Caki2 (cell line): ENCODE measurements at regions not wholly inside any gene's neighbourhood (a gene's known extent, or its start where the extent isn't known, plus 50 kb on each side); places are given as distances from the start of the nearest gene placed in this dataset.

Experiments used
- DNase-seq: peaks from one replicate; pipeline ENCODE4 v3.0.0-alpha.2; 2015; ENCODE audit warnings: low read depth
- in situ Hi-C: cut with HindIII; loops from 2 replicates; pipeline ENCODE4 v1.10.0; 2016; ENCODE audit warnings: low sequenced_read_pairs, low pct_unique_long_range_greater_than_20kb, mixed read lengths

DNA sequence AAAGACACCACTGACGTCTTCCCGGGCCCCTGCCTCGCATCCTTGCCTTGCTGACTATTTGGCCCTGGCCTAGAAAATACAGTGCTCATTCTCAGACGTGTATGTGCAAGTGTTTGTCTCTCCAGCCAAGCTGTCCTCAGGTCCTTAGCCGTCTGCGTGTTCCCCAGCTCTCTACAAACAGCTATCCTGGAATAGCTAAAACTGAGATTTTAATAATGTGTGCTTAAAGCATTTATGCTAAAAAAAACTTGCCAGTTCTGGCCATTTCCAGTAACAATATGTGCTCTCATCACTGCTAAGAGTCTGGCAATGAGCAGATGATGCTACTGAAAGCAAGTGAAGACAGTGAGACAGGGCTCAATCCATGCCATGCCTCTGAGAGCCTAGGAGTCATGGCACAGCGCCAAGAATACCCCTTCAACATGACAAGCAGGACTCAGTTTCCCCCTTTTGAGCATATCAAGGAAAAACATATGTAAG lies 55.7 kb downstream of the IRF2BP2 start:
- in situ Hi-C loops, result no loop called here
- no peak for DNase-seq

DNA sequence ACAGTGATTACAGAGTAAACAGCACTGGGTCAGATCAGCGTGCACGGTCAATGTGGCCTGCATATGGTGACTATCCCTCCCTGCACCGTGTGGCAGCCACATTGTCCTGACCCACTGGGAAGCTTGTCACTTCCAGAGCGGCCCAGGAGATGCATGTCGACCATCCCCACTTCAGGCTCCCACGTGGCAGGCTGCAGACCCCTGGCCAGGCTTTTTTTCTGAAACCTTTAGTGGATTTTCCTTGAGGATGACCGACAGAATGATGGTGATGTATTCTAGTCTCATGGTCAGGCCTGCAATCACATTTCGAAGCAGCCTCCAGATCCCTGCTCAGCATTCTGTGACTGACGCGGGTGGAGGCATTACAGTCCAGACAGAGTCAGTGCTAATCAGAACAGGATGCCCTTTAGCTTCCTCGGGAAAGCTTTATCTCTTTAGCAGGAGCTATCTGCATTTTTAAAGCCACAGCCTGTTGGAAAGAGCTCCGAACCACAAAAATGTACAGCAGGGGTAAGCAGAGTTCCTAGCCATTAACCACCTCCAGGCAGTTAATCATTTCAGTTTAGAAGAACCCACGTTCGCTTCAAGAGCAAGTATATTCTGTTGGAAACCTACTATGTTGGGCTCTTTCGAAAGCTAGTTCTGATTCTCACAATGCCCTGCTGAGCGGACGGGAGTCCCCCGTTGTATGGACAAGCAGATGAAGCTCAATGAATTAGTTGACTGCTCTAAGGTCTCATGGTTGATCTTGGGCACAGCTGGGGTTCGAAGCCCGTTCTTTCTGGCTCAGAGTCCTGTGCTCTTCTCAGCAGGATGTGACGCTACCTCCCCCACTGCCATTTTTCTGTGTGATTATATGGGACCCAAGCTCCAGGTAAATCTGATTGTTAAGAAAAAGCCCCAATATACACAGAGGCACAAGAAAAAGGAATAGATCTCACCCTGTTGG lies 56.5 kb downstream of the IRF2BP2 start:
- in situ Hi-C loops, result no loop called here
- DNase-seq, result no peak

DNA sequence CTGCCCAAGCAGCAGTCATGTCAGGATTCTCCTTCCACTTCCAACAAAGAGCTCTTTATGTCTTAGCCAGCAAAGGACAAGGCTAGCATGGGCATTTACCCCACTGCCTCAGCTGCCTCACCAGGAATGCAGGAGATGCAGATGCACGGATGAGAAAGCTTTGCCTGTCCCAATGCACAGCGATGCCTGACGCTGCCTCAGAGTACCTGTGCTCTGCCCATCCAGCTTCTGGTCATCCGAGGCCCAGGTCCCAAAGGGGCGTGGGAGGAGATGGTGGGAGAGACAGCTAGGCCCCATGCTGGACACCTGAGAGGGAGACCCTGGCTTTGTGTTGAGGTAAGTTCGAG lies 59.0 kb downstream of the IRF2BP2 start:
- in situ Hi-C loops, result no loop called here
- DNase-seq, result no peak

DNA sequence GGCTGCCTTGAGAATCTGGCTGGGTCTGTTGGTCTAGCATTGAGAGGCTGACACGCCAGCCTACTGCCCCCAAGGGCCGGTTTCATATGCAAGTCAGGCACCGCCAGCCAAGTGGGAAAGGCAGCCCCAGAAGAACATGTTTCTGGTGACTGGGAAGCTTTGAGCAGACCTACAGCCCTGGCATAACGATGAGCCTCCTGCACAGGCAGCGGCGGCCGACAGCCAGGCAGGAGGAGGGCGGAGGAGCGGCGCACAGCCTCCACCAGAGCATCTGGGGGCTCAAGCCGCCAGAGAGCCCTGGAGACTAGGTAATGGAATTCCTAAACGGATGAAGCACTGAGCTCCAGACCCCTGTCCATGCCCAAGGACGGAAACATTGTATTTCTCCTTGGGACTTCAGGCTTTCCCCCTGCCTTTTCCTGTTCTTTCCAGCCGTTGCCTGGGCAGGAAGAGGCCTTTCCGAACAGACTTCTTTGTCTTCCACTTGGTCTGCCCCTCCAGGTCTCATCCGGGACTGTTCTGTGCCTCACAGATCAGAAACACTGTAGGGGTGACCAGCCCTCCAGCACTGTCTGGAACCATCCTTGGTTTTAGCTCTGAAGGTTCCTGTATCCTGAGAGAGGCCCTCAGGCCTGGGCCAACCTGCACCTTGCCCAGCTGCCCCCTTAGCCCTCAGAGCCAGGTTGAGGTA lies 59.5 kb downstream of the IRF2BP2 start:
- in situ Hi-C loops, result no loop called here

DNA sequence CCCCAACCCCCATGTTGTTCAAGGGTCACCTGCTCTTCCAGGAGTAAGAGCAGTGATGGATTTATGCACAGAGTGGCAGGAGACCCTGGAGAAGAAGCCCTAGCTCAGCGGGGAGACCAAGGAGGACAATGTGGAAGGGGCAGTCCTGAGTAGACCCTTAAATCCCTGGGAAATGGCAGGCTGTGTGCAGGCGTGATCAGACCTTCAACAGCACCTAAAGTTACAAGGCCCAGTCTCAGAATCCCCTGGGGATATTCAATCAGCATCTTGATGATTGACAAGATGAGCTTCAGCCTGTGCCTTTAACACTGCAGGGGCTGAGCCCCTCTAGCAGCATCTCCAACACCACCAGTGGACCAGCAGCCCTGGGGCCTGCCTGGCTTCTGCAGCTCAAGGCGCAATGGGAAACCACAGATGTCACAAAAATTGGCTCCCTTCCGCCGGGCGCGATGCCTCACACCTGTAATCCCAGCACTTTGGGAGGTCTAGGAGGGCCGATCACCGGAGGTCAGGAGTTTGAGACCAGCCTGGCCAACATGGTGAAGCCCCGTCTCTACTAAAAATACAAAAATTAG lies 60.4 kb downstream of the IRF2BP2 start:
- in situ Hi-C loops, result no loop called here

More for the DNA sequence above, 59.5 kb downstream of the IRF2BP2 start:
- no peak for DNase-seq

DNA sequence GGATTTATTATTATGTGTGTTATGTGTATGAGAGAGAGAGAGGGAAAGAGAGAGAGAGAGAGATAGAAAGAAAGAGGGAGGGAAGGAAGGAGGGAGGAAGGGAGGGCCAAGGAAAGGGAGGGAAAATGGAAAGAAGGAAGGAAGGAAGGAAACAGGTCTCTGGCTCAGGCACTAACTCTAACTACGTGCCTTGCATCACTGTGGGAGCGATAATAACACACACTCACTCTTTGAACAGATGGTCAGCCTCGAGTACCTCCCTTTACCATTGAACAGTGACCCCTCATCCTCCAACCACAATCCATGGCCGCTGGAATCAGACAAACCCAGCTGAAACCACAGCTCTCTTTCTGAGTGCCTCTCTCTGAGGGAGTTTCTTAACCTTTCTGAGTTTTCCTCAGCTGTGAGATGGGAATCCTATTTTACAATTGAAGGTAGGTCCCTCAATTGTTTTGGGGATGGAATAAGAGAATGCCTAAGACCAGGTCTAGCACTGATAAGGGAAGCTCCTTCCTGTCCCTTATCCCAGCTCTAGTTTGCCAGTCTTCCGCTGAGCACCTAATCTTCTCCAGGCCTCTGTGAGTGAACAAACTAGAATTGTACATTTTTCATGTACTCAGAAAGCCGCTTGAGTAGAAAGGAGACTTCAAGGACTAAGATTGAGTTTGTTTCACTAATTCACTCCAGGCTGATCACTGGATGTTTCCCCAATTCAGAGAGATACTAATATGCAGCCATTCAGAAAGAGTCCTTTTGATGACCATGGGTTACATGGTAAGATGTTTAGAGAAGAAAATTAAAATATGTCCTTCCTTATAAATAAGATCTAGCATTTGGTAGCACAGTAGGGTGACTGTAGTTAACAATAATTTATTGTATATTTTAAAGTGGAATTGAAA lies 62.8 kb downstream of the IRF2BP2 start:
- in situ Hi-C loops, result no loop called here
- DNase-seq, result no peak

More for the DNA sequence above, 60.4 kb downstream of the IRF2BP2 start:
- no peak for DNase-seq

DNA sequence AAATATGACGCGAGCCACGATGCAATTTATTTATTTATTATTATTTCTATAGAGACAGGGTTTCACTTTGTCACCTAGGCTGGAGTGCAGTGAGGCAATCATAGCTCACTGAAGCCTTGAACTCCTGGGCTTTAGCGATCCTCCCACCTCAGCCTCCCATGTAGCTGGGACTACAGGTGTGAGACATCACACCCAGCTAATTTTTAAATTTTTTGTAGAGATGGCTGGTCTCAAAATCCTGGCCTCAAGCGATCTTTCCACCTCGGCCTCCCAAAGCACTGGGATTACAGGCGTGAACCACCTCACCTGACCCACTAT lies 63.6 kb downstream of the IRF2BP2 start:
- in situ Hi-C loops, result no loop called here

DNA sequence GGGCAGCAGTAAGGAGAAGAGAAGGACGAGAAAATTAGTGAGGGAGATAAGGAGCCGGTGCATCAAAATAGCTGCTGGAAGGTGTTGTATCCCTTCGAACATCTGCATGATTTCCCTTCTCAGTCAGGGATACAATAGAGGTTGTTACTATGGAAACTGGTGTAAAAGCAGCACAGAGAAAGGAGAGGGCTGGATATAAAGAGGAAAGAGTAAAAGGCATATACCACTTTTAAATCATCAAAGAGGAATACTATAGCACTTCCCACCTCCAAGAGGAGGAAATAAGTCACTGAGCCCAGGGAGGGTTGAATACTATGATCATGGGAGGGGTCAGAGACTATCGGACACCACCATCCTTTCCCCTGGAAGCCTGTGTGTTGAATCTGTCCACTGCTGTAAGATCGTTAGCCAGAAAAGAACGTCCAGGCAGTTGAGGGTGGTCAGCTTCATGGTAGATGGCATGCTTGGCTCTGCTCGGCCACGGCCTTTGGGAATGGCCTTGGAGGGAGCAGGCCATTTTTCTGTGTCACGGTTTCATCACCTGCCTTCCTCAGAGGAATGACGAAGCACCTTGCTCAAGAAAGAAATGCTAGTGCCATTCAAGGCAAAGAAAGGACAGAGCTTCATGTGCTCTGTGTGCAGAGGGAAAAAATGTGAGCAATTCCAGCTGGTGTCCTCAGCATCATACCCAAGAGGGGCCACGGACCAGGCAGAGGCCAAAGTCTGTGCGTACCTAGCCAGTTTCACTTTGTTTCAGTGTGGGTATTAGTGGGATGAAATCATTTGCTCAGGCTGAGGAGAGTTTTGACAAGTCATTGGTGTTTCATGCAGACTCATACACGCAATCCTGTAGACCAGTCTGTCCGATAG lies 64.2 kb downstream of the IRF2BP2 start:
- DNase-seq, result no peak
- in situ Hi-C loops, result no loop called here

More for the DNA sequence above, 63.6 kb downstream of the IRF2BP2 start:
- DNase-seq, result no peak

DNA sequence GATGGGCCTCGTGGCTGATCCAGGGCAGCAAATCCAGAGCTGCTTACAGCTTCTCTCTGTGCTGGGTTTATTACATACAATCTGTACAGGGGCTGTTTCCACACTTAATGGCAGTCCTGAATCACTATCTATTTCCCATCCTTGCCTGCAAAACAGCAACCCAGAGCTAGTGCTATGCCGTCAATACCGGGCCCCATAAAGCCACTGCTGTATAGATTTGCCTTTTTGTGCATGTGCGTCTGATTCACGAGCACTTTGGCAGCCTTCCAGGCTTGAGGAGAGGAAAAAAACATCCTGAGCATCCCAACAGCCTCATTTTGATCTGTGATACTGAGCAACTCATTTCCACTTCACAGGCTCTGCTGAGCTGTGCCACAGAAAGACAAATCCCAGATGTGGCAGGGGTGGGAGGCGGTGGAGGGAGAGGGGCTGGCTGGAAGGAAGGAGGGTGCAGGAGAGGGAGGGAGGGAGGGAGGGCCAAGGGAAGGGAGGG lies 65.2 kb upstream of the TARBP1 start:
- in situ Hi-C loops, result no loop called here
- DNase-seq, result peak; percentile 89

DNA sequence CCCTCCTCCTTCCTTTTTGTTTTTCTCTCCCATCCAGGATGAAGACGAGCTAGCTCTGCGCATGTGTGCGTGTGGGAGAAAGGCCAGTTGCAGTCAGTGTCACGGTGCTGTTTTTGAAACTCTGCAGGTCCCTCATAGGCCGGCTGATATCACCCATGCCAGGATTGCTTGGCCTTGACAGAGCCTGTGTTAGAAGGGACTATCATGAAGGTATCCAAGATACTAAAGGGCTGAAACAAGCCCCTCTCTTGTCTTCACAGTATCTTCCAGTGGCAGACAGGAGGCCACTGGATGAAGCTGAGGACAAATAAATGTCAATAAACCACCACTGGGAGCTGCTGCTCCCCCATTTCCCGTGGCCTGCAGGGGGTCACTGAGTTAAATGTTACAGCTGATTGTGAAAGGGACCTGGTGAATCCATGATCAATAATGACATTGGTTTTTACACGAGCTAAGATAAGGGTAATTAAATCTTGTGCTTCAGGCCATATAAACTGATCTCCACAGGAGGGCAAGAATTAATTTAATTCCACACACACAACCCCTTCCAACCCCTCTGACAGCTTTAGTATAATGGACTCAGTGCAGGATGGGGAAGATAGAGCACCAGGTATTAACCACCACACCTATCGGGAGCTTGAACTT lies 64.6 kb upstream of the TARBP1 start:
- in situ Hi-C loops, result no loop called here
- DNase-seq, result no peak

DNA sequence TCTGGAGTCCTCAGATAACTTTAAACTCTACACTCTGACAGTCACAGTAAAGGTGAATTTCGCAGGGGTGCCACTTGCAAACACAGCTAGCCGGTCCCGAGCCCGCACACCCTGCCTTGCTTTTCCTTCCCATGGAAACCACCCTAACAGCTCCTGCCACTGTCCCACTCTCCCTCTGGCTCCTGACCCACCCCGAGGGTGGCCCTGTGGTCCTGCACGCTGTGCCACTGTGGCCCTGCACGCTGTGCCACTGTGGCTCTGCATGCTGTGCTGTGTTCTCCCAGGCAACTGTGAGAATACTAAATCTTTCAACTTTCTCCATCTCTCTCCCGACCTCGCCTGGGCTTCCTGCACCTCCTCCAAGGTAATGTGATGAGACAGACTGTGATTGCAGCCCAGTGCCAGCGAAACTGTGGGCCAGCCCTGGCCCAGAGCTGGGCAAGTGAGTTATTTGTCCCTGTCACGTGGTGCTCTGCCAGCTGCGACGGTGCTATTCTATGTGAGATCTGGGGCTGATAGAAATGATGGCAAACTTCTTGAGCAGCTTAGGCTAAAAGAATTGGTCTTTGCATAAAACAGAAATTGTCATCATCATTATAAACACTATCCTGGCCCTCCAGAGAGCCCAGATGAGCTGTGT lies 63.4 kb upstream of the TARBP1 start:
- no peak for DNase-seq
- in situ Hi-C loops, result no loop called here

DNA sequence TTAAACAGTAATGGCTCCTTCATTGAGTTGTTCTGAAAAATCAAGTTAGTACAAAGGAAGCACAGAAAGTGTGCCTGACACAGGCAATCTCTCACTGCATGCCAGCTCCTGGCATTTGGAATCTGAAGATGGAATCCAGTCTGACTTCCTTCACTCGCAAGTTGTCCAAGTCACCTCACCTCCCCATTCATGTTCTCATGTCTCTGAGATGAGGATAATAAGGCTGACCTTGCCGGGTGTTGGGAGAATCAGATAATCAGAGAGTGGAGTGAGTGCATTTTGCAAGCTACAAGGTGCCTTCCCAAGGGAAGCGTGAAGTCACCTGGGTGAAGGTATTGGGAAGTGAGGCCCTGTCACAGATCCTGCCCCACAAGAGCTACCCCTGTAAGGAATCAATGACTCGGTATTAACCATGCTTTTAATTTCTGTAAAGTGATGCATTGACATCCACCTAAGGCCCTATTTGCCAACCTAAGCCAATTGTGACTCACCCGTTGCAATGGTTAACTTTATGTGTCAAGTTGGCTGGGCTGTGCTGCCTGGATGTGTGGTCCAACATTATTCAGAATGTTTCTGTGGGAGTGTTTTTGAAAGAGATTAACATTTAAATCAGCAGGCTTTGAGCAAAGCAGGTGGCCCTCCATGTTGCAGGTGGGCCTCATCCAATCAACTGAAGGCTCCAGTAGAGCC lies 62.5 kb upstream of the TARBP1 start:
- in situ Hi-C loops, result no loop called here
- DNase-seq, result peak; percentile 27

DNA sequence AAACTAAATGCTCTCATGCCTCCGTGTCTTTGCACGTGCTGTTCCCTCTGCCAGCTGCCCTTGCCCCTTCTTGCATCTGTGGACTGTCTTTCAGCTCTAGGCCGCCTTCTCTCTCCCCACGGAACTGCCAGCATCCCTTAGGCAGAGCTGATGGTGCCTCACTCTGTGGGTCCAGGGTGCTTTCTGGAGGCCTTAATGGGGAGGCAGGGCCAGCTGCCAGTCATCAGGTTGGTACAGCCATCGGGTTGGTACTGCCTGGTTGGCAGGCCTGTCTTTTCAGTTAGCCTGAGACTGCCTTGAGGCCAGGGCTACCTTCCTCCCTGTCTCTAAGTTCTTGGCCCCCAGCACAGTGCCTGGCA lies 61.4 kb upstream of the TARBP1 start:
- in situ Hi-C loops, result no loop called here
- no peak for DNase-seq

DNA sequence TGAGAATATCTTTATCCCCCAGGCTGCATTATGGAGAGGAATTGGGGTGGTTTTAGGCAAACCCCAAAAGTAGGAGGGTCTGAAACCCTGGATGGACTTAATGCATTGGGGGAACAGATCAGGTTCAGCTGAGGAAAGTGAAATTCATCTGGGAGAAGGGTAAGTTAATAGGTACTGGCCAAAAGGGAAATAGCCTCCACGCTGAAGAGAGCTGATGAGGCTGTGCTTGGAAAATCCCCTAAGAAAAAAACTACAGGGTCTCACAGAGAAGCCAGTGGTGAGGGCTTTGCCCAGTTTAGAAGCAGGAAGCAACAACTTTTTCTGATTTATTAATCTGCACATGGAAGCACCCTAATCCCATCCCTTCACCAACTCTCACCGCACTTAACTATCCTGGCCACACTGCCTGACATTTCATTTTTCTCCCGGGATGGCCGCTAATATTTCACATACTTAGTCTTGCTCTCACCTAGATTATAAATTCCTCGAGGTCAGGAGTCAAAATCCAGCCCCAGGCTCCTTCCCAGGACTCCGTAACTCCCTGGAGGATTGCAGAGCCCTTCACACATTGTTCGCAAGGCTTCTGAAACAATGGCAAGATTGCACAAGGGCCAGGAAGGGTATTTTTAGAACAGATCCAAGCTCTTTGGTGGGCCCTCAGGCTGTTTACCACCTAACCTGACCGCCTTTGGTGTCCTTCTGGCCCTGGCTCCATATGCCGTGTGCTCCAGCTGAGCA lies 60.9 kb upstream of the TARBP1 start:
- DNase-seq, result no peak
- in situ Hi-C loops, result no loop called here

DNA sequence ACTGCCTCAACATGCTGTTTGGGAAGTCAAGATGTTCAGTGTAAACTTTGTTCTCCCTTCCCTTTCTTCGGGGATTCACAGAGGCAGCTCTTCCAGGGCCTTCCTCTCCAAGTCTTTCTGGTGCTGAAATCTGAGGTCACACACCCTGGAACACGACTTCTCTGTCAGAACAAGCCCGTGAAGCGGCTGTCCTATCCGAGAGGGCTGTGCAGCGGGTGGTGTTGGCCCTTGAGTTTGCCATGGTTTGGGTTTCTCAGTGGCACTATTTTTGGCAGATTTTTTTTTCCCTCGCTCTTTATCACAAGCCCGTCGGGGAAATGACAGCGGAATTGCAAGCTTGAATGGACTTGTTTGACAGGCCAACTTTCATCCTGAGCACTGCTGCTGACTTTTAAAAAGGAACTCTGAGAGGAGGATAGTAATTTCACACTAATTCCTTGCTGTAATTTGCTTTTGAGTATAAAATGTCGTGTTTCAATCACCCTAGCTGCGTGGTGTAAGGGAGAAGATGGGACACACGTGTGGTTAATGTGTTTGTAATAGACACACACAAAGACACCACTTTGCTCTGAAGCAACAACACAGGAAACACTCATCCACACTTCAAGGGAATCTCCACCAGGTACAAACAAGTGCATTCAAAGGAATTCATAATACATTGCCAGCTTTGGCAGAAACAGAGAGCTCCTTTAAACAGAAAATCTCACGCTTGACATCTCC lies 60.1 kb upstream of the TARBP1 start:
- no peak for DNase-seq
- in situ Hi-C loops, result no loop called here
